B cell (primary cell): ENCODE measurements at regions not wholly inside any gene's neighbourhood (a gene's known extent, or its start where the extent isn't known, plus 50 kb on each side); places are given as distances from the start of the nearest gene placed in this dataset.

Experiments used
- ATAC-seq: fragments of 200-7000 bp; cut with Tn5 transposase; one replicate; pipeline ENCODE4 v1.10.0; 2021; ENCODE audit warnings: low read depth, mild to moderate bottlenecking, moderate number of reproducible peaks, moderate library complexity
- CTCF ChIA-PET: fragments of 350-600 bp; sonication (Branson Sonifier 250); formaldehyde crosslinking; loops from one replicate; lab custom pipeline; 2021; ENCODE audit warnings: antibody characterized with exemption, inconsistent platforms; lab: Charles Lee
- POLR2A ChIA-PET: fragments of 350-600 bp; sonication (Branson Sonifier 250); formaldehyde crosslinking; loops from one replicate; lab custom pipeline; 2021; ENCODE audit warnings: antibody characterized with exemption; lab: Charles Lee
- DNase-seq: peaks from one replicate; pipeline ENCODE4 v3.0.0; 2013
- H2AFZ ChIP-seq: 2 replicates; pipeline ENCODE4 v1.6.1; 2012; ENCODE audit warnings: mild to moderate bottlenecking, low read depth, low read length; ENCODE audit not compliant: insufficient read depth, poor library complexity, severe bottlenecking
- H3K27ac ChIP-seq, 2 donors: 1 replicate in 1 of 2; 2 replicates in 1 of 2; pipeline ENCODE4 v1.5.1; 2012 to 2013; ENCODE audit warnings: low read length in 2 of 2, mild to moderate bottlenecking in 2 of 2, moderate library complexity in 1 of 2
- H3K27me3 ChIP-seq, 4 experiments: fragments of 200-600 bp in 1 of 4; sonication (generic) in 1 of 4; replicated peaks in 1 of 4; 1 replicate in 2 of 4; 2 replicates in 2 of 4; pipeline versions ENCODE4 v1.6.1 to v1.7.0; 2013 to 2016; ENCODE audit warnings: low read length in 3 of 4, mild to moderate bottlenecking in 2 of 4, mixed read lengths in 1 of 4, moderate library complexity in 1 of 4; ENCODE audit not compliant: insufficient read depth in 4 of 4, control insufficient read depth in 3 of 4; ENCODE audit errors: control extremely low read depth in 1 of 4
- H3K36me3 ChIP-seq, 2 experiments: replicated peaks in 1 of 2; 1 replicate in 1 of 2; 2 replicates in 1 of 2; pipeline versions ENCODE4 v1.6.1 to v1.7.1; 2013; ENCODE audit warnings: low read length in 1 of 2; ENCODE audit not compliant: insufficient read depth in 2 of 2, control insufficient read depth in 1 of 2; ENCODE audit errors: control extremely low read depth in 1 of 2, extremely low read depth in 1 of 2
- H3K4me1 ChIP-seq, 2 donors: fragments of 200-600 bp in 1 of 2; sonication (generic) in 1 of 2; 1 replicate in 1 of 2; 2 replicates in 1 of 2; pipeline versions ENCODE4 v1.5.1 to v1.6.1; 2013 to 2017; ENCODE audit warnings: low read length in 2 of 2; ENCODE audit not compliant: control insufficient read depth in 2 of 2, insufficient read depth in 2 of 2
- H3K4me2 ChIP-seq: replicated peaks from 2 replicates; pipeline ENCODE3; 2012; ENCODE audit warnings: mild to moderate bottlenecking, low read depth, low read length; ENCODE audit not compliant: poor library complexity, severe bottlenecking
- H3K4me3 ChIP-seq, 5 experiments: fragments of 200-600 bp in 1 of 5; sonication (generic) in 1 of 5; 1 replicate in 3 of 5; 2 replicates in 2 of 5; pipeline versions ENCODE4 v1.5.1 to v1.7.0; 2011 to 2016; ENCODE audit warnings: low read length in 4 of 5, mild to moderate bottlenecking in 4 of 5, low read depth in 2 of 5, control low read depth in 1 of 5, moderate library complexity in 1 of 5; ENCODE audit not compliant: insufficient read depth in 1 of 5; ENCODE audit errors: control extremely low read depth in 1 of 5, extremely low read depth in 1 of 5
- H3K79me2 ChIP-seq: fragments of 200-600 bp; sonication (generic); one replicate; pipeline ENCODE4 v1.6.0; 2016; ENCODE audit warnings: low read length; ENCODE audit not compliant: control insufficient read depth, insufficient read depth
- H3K9ac ChIP-seq: fragments of 200-600 bp; sonication (generic); 2 replicates; pipeline ENCODE4 v1.6.1; 2017; ENCODE audit warnings: mild to moderate bottlenecking, low read length, moderate library complexity
- H3K9me3 ChIP-seq, 3 donors: one replicate each; pipeline versions ENCODE4 v1.6.1 to v1.7.1; 2013; ENCODE audit warnings: low read length in 2 of 3; ENCODE audit not compliant: control insufficient read depth in 2 of 3, insufficient read depth in 1 of 3; ENCODE audit errors: control extremely low read depth in 1 of 3
- H4K20me1 ChIP-seq: 2 replicates; pipeline ENCODE4 v1.6.0; 2012; ENCODE audit warnings: mild to moderate bottlenecking, low read length; ENCODE audit not compliant: insufficient read depth, control insufficient read depth, poor library complexity, severe bottlenecking
- H3K27ac Mint-ChIP-seq: one replicate; pipeline ENCODE4 v1.8.0; 2021; ENCODE audit warnings: mixed read lengths
- H3K27me3 Mint-ChIP-seq: one replicate; pipeline ENCODE4 v1.8.0; 2021; ENCODE audit warnings: mixed read lengths
- H3K4me1 Mint-ChIP-seq: one replicate; pipeline ENCODE4 v1.8.0; 2021; ENCODE audit warnings: mixed read lengths
- H3K4me3 Mint-ChIP-seq: one replicate; pipeline ENCODE4 v1.8.0; 2021; ENCODE audit warnings: mixed read lengths
- H3K9me3 Mint-ChIP-seq: one replicate; pipeline ENCODE4 v1.8.0; 2022; ENCODE audit warnings: mixed read lengths; ENCODE audit not compliant: insufficient read depth
- EZH2 ChIP-seq: IDR thresholded peaks from 2 replicates; pipeline ENCODE4 v1.6.1; 2012; ENCODE audit warnings: borderline replicate concordance, low read depth, mild to moderate bottlenecking, moderate library complexity, low read length; ENCODE audit not compliant: insufficient read depth, poor library complexity, severe bottlenecking
- WGBS: methylation state at CpG from one replicate; pipeline ENCODE4 v1.1.5; 2013; ENCODE audit warnings: missing lambda C conversion rate; ENCODE audit not compliant: insufficient coverage; 5-methylcytosine and 5-hydroxymethylcytosine counted together
- intact Hi-C: fragments of 100-400 bp; cut with micrococcal nuclease; formaldehyde crosslinking; loops from one replicate; pipeline ENCODE4 v1.10.0; 2022
- TF ChIP-seq, protein P1 (sequence below): fragments of 200-600 bp; IDR thresholded peaks from one replicate; pipeline ENCODE4 v1.8.0; 2022; ENCODE audit warnings: antibody characterized with exemption, mild to moderate bottlenecking

DNA sequence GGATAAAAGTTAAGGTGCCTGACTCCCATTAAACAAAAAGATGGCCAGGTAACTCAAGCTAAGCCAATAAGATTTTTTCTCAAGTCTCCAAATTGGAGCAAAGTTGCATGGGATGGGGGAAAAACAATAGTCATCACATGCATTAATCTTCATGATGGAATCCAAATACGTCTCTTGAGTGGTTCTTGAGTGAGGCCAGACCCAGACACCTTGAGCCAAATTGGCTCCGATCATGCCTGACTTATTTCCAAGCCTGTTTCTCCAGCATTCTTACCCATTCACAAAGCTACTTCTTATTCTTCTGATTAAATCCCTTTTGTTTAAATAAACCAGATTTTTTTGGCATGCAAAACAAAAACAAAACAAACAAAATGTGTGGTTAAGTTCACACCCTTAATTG is 420.3 kb upstream of the NRSN1 start:
- ChIA-PET CTCF (no interaction called here), POLR2A (no interaction called here)
- no peaks in the 10 kb centered on the region for H3K4me1 Mint-ChIP-seq
- no peak overlapping the region for H3K4me3 Mint-ChIP-seq
- no peaks in the 10 kb centered on the region for H3K79me2 ChIP-seq
- no peak for ATAC-seq
- intact Hi-C loops, result no loop called here
- 94% methylated on average over 2 of the region's 2 CpGs for WGBS
- H3K9me3 ChIP-seq, result no peaks in the 10 kb centered on the region
- TF ChIP-seq EZH2, result no peak
- TF ChIP-seq, protein P1, sequence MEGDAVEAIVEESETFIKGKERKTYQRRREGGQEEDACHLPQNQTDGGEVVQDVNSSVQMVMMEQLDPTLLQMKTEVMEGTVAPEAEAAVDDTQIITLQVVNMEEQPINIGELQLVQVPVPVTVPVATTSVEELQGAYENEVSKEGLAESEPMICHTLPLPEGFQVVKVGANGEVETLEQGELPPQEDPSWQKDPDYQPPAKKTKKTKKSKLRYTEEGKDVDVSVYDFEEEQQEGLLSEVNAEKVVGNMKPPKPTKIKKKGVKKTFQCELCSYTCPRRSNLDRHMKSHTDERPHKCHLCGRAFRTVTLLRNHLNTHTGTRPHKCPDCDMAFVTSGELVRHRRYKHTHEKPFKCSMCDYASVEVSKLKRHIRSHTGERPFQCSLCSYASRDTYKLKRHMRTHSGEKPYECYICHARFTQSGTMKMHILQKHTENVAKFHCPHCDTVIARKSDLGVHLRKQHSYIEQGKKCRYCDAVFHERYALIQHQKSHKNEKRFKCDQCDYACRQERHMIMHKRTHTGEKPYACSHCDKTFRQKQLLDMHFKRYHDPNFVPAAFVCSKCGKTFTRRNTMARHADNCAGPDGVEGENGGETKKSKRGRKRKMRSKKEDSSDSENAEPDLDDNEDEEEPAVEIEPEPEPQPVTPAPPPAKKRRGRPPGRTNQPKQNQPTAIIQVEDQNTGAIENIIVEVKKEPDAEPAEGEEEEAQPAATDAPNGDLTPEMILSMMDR, result no peak
- H3K4me3 ChIP-seq, result no peak overlapping the region
- no peaks in the 10 kb centered on the region for H4K20me1 ChIP-seq
- no peak overlapping the region for H3K4me2 ChIP-seq
- no peak overlapping the region for H2AFZ ChIP-seq
- no peaks in the 10 kb centered on the region for H3K27me3 Mint-ChIP-seq
- no peak overlapping the region for H3K9ac ChIP-seq
- H3K9me3 Mint-ChIP-seq, result no peaks in the 10 kb centered on the region
- no peaks in the 10 kb centered on the region for H3K27me3 ChIP-seq
- H3K27ac Mint-ChIP-seq, result no peak overlapping the region
- no peak for DNase-seq
- H3K4me1 ChIP-seq, result no peaks in the 10 kb centered on the region
- no peaks in the 10 kb centered on the region for H3K36me3 ChIP-seq
- no peak overlapping the region for H3K27ac ChIP-seq

DNA sequence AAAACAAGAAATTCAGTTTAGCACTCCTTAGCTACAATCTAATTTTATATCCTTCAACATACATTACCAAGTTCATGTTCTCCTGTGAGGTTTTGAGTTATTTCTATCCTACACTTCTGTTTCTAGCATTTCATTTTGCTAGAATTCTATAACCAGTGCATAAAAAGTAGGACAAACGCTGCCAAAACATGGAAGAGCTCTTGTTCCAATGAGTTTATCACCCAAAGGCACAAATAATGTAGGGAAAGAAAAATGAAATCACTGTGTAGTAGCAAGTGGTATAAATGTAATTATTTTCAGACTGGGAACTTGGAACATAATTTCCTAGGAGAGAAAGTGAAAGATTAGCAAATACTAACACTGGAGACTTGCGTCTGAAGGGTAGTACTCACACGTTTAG is 413.3 kb upstream of the NRSN1 start:
- Histone ChIP-seq H3K36me3 (no peaks in the 10 kb centered on the region), H3K4me1 (no peaks in the 10 kb centered on the region), H4K20me1 (no peaks in the 10 kb centered on the region), H3K4me3 (no peak overlapping the region), H3K9me3 (no peaks in the 10 kb centered on the region), H2AFZ (no peak overlapping the region), H3K4me2 (no peak overlapping the region), H3K79me2 (no peaks in the 10 kb centered on the region), H3K27ac (no peak overlapping the region), H3K9ac (no peak overlapping the region), H3K27me3 (no peaks in the 10 kb centered on the region)
- no peak overlapping the region for H3K4me3 Mint-ChIP-seq
- no CpG with 5 or more reads among the region's 3 CpGs for WGBS
- ChIA-PET CTCF (no interaction called here), POLR2A (no interaction called here)
- no peaks in the 10 kb centered on the region for H3K4me1 Mint-ChIP-seq
- ATAC-seq, result no peak
- no peaks in the 10 kb centered on the region for H3K9me3 Mint-ChIP-seq
- TF ChIP-seq, protein P1, result no peak
- TF ChIP-seq EZH2, result no peak
- no peaks in the 10 kb centered on the region for H3K27me3 Mint-ChIP-seq
- DNase-seq, result no peak
- intact Hi-C loops, result no loop called here
- no peak overlapping the region for H3K27ac Mint-ChIP-seq
